Endodermal cell (in vitro differentiated cells): ENCODE measurements at regions not wholly inside any gene's neighbourhood (a gene's known extent, or its start where the extent isn't known, plus 50 kb on each side); places are given as distances from the start of the nearest gene placed in this dataset.

Experiments
- DNase-seq: peaks from one replicate; pipeline ENCODE4 v3.0.0-alpha.2; 2017
- H3K27ac ChIP-seq: 2 replicates; pipeline ENCODE4 v1.5.1; 2013; ENCODE audit warnings: mild to moderate bottlenecking, low read depth, low read length, moderate library complexity
- H3K27me3 ChIP-seq: 2 replicates; pipeline ENCODE4 v1.6.1; 2013; ENCODE audit warnings: mild to moderate bottlenecking, low read length, moderate library complexity; ENCODE audit not compliant: insufficient read depth, control insufficient read depth, poor library complexity, severe bottlenecking
- H3K36me3 ChIP-seq: 2 replicates; pipeline ENCODE4 v1.7.0; 2013; ENCODE audit warnings: mild to moderate bottlenecking, low read length, moderate library complexity; ENCODE audit not compliant: control insufficient read depth, insufficient read depth
- H3K4me1 ChIP-seq: one replicate; pipeline ENCODE4 v1.7.0; 2013; ENCODE audit warnings: low read length; ENCODE audit not compliant: control insufficient read depth, insufficient read depth
- H3K4me3 ChIP-seq: 2 replicates; pipeline ENCODE4 v1.5.1; 2013; ENCODE audit warnings: mild to moderate bottlenecking, low read length, moderate library complexity
- H3K9ac ChIP-seq: 2 replicates; pipeline ENCODE4 v1.6.1; 2013; ENCODE audit warnings: mild to moderate bottlenecking, low read length, moderate library complexity; ENCODE audit not compliant: poor library complexity, severe bottlenecking; ENCODE audit errors: extremely low read depth
- H3K9me3 ChIP-seq: 2 replicates; pipeline ENCODE4 v1.6.1; 2013; ENCODE audit warnings: mild to moderate bottlenecking, low read length, moderate library complexity; ENCODE audit not compliant: control insufficient read depth
- H3K27ac Mint-ChIP-seq: 2 replicates; pipeline ENCODE4 v1.8.0; 2020; ENCODE audit warnings: mixed read lengths
- H3K27me3 Mint-ChIP-seq: 2 replicates; pipeline ENCODE4 v1.8.0; 2021; ENCODE audit warnings: mild to moderate bottlenecking, mixed read lengths; ENCODE audit not compliant: insufficient read depth
- H3K36me3 Mint-ChIP-seq: 2 replicates; pipeline ENCODE4 v1.8.0; 2020; ENCODE audit warnings: low read depth, mixed read lengths
- H3K4me1 Mint-ChIP-seq: 2 replicates; pipeline ENCODE4 v1.8.0; 2020; ENCODE audit warnings: mixed read lengths
- H3K4me3 Mint-ChIP-seq: 2 replicates; pipeline ENCODE4 v1.8.0; 2020; ENCODE audit warnings: mild to moderate bottlenecking, moderate library complexity, mixed read lengths
- H3K9me3 Mint-ChIP-seq: 2 replicates; pipeline ENCODE4 v1.8.0; 2020; ENCODE audit warnings: mild to moderate bottlenecking, mixed read lengths
- CTCF ChIP-seq: fragments of 200-600 bp; sonication (generic); conservative IDR thresholded peaks from 2 replicates; pipeline ENCODE4 v1.5.0; 2021; ENCODE audit warnings: antibody characterized with exemption, mild to moderate bottlenecking
- WGBS, 2 experiments: methylation state at CpG; one replicate each; pipeline versions ENCODE4 v1.1.5 to v1.1.7; 2013; ENCODE audit warnings: missing lambda C conversion rate in 2 of 2, mixed read lengths in 1 of 2; ENCODE audit not compliant: insufficient coverage in 1 of 2, insufficient read length in 1 of 2; 5-methylcytosine and 5-hydroxymethylcytosine counted together

- Mint-ChIP-seq H3K27me3 (peaks cover 12% of the 10 kb centered on the region), H3K4me1 (peaks cover 3% of the 10 kb centered on the region), H3K27ac (no peak overlapping the region), H3K36me3 (peaks cover 7% of the 10 kb centered on the region), H3K9me3 (peaks cover 24% of the 10 kb centered on the region), H3K4me3 (no peak overlapping the region)
- Histone ChIP-seq H3K27me3 (no peaks in the 10 kb centered on the region), H3K27ac (no peak overlapping the region), H3K9ac (no peak overlapping the region), H3K4me3 (no peak overlapping the region), H3K9me3 (peaks cover 24% of the 10 kb centered on the region), H3K36me3 (no peaks in the 10 kb centered on the region), H3K4me1 (no peaks in the 10 kb centered on the region)
- WGBS, 2 experiments = 87 to 94% methylated on average over 3 of the region's 3 CpGs
- TF ChIP-seq CTCF = no peak
- DNase-seq = no peak
These were observed 218.7 kb upstream of the JADE1 start for GRCh38 chr4:128590773-128591172.

- Mint-ChIP-seq H3K9me3 (peaks cover 22% of the 10 kb centered on the region), H3K4me1 (peaks cover 3% of the 10 kb centered on the region), H3K27me3 (peaks cover 12% of the 10 kb centered on the region), H3K27ac (no peak overlapping the region), H3K4me3 (no peak overlapping the region), H3K36me3 (peaks cover 6% of the 10 kb centered on the region)
- Histone ChIP-seq H3K4me1 (no peaks in the 10 kb centered on the region), H3K9ac (no peak overlapping the region), H3K36me3 (no peaks in the 10 kb centered on the region), H3K9me3 (peaks cover 24% of the 10 kb centered on the region), H3K4me3 (no peak overlapping the region), H3K27ac (no peak overlapping the region), H3K27me3 (no peaks in the 10 kb centered on the region)
- DNase-seq = no peak
- TF ChIP-seq CTCF = no peak
- WGBS, 2 experiments = 93 to 95% methylated on average over 3 to 9 of the region's 9 CpGs
These were observed 219.3 kb upstream of the JADE1 start for GRCh38 chr4:128590034-128590740.

GRCh38 chr4:128589384-128589965, 220.0 kb upstream of the JADE1 start:
- no peak for DNase-seq
- TF ChIP-seq CTCF = no peak
- H3K4me3 Mint-ChIP-seq = no peak overlapping the region
- H3K9me3 Mint-ChIP-seq = peaks cover 15% of the 10 kb centered on the region
- peaks cover 12% of the 10 kb centered on the region for H3K27me3 Mint-ChIP-seq
- no peaks in the 10 kb centered on the region for H3K27me3 ChIP-seq
- H3K27ac ChIP-seq = no peak overlapping the region
- H3K36me3 Mint-ChIP-seq = peaks cover 2% of the 10 kb centered on the region
- WGBS, 2 experiments = 87 to 89% methylated on average over 3 to 4 of the region's 4 CpGs
- no peak overlapping the region for H3K4me3 ChIP-seq
- no peak overlapping the region for H3K27ac Mint-ChIP-seq
- H3K4me1 Mint-ChIP-seq = peaks cover 3% of the 10 kb centered on the region
- no peaks in the 10 kb centered on the region for H3K36me3 ChIP-seq
- H3K4me1 ChIP-seq = no peaks in the 10 kb centered on the region
- peaks cover 20% of the 10 kb centered on the region for H3K9me3 ChIP-seq
- H3K9ac ChIP-seq = no peak overlapping the region
